ENCODE measurements at regions not wholly inside any gene's neighbourhood (a gene's known extent, or its start where the extent isn't known, plus 50 kb on each side); places are given as distances from the start of the nearest gene placed in this dataset.

GRCh38 chr5:155934964-155935363 lies 392.0 kb upstream of the SGCD start:
- no peaks in the 10 kb centered on the region for H3K9me3 ChIP-seq
- intact Hi-C loops (cut with DNase I, micrococcal nuclease), result no loop called here
- no peak for TF ChIP-seq CTCF (IDR thresholded peaks at IDR 0.05)
- no peaks in the 10 kb centered on the region for H3K36me3 ChIP-seq (ENCODE audit: low read depth)
- no peak overlapping the region for H3K4me3 ChIP-seq
- ATAC-seq (no peak), DNase-seq (no peak)
- no peaks in the 10 kb centered on the region for H3K4me1 ChIP-seq (ENCODE audit: low read depth)

- Histone ChIP-seq H3K36me3 (ENCODE audit: low read depth) (no peaks in the 10 kb centered on the region), H3K9me3 (no peaks in the 10 kb centered on the region), H3K4me1 (ENCODE audit: low read depth) (no peaks in the 10 kb centered on the region), H3K4me3 (no peak overlapping the region)
- TF ChIP-seq CTCF (IDR thresholded peaks at IDR 0.05), result no peak
- intact Hi-C loops (cut with DNase I, micrococcal nuclease), result no loop called here
- DNase-seq (no peak), ATAC-seq (no peak)
Observed at GRCh38 chr5:155935723-155936122, 391.2 kb upstream of the SGCD start.

- intact Hi-C loops (cut with DNase I, micrococcal nuclease), result no loop called here
- H3K36me3 ChIP-seq (ENCODE audit: low read depth), result no peaks in the 10 kb centered on the region
- H3K9me3 ChIP-seq, result no peaks in the 10 kb centered on the region
- no peak for TF ChIP-seq CTCF (IDR thresholded peaks at IDR 0.05)
- no peaks in the 10 kb centered on the region for H3K4me1 ChIP-seq (ENCODE audit: low read depth)
- H3K4me3 ChIP-seq, result no peak overlapping the region
- DNase-seq (no peak), ATAC-seq (no peak)
Observed at GRCh38 chr5:155936520-155937406, 390.2 kb upstream of the SGCD start.

GRCh38 chr5:155938051-155938450 lies 388.9 kb upstream of the SGCD start:
- intact Hi-C loops (cut with DNase I, micrococcal nuclease), result no loop called here
- Histone ChIP-seq H3K4me1 (ENCODE audit: low read depth) (no peaks in the 10 kb centered on the region), H3K36me3 (ENCODE audit: low read depth) (no peaks in the 10 kb centered on the region), H3K4me3 (no peak overlapping the region), H3K9me3 (no peaks in the 10 kb centered on the region)
- TF ChIP-seq CTCF (IDR thresholded peaks at IDR 0.05), result no peak
- ATAC-seq (no peak), DNase-seq (no peak)

- Histone ChIP-seq H3K4me1 (ENCODE audit: low read depth) (no peaks in the 10 kb centered on the region), H3K9me3 (no peaks in the 10 kb centered on the region), H3K4me3 (no peak overlapping the region), H3K36me3 (ENCODE audit: low read depth) (no peaks in the 10 kb centered on the region)
- DNase-seq, result no peak
- no peak for TF ChIP-seq CTCF (IDR thresholded peaks at IDR 0.05)
- no peak for ATAC-seq
- intact Hi-C loops (cut with DNase I, micrococcal nuclease), result loop anchor here in 1 of 2 donors (10.0 kb wide), 1 partner anchor 883 kb away; no protein-coding TSS in a partner anchor
Observed at GRCh38 chr5:155941340-155941739, 385.6 kb upstream of the SGCD start.

Data from mucosa of descending colon (tissue), 3 donors.